SU-DHL-6 (cell line): ENCODE measurements at regions not wholly inside any gene's neighbourhood (a gene's known extent, or its start where the extent isn't known, plus 50 kb on each side); places are given as distances from the start of the nearest gene placed in this dataset.
"Not testable (repeated sequence)": the region's sequence is repeated elsewhere in the genome, so short reads cannot be mapped to it uniquely, and the experiment has no call there.

Source experiments
- CTCF ChIP-seq: fragments of 200-600 bp; sonication (generic); IDR thresholded peaks from one replicate; pipeline ENCODE4 v1.5.1; 2017; ENCODE audit warnings: antibody characterized with exemption, mild to moderate bottlenecking, low read length, moderate library complexity; ENCODE audit not compliant: insufficient read depth, poor library complexity, severe bottlenecking
- EZH2phosphoT487 ChIP-seq: fragments of 200-600 bp; sonication (generic), shearing (Covaris generic); conservative IDR thresholded peaks from 2 replicates; pipeline ENCODE4 v1.6.1; 2018; ENCODE audit warnings: mild to moderate bottlenecking, antibody characterized with exemption, low read length, moderate library complexity, mixed read lengths

- TF ChIP-seq CTCF, EZH2phosphoT487: not testable (repeated sequence)
Measured at GRCh38 chr6:168795611-168796010, 354.6 kb downstream of the SMOC2 start.
